ENCODE measurements at regions not wholly inside any gene's neighbourhood (a gene's known extent, or its start where the extent isn't known, plus 50 kb on each side); places are given as distances from the start of the nearest gene placed in this dataset.

- WGBS (ENCODE audit: extremely low coverage, insufficient read length, low lambda C conversion rate), result no CpG with 5 or more reads among the region's 11 CpGs
These were observed 399.4 kb downstream of the CD83 start for GRCh38 chr6:14516956-14517355.

More at GRCh38 chr6:14516956-14517355, 399.4 kb downstream of the CD83 start:
- Histone ChIP-seq H2BK15ac (ENCODE audit: low read depth, low read length) (no peak overlapping the region), H4K8ac (replicated peaks; ENCODE audit: insufficient read length, low read depth, low read length) (no peak overlapping the region), H2AFZ (ENCODE audit: low read length) (no peak overlapping the region), H3K9me3 (ENCODE audit: control insufficient read depth, low read depth, low read length) (no peaks in the 10 kb centered on the region), H3K79me1 (ENCODE audit: insufficient read depth, low read depth, low read length, poor library complexity, severe bottlenecking) (no peaks in the 10 kb centered on the region), H3K23me2 (ENCODE audit: insufficient read length, low read depth, low read length, poor library complexity, severe bottlenecking) (no peaks in the 10 kb centered on the region), H4K20me1 (ENCODE audit: control insufficient read depth, insufficient read depth, insufficient read length) (no peaks in the 10 kb centered on the region), H4K5ac (ENCODE audit: insufficient read length, low read depth, low read length) (no peak overlapping the region), H3K56ac (ENCODE audit: insufficient read length, low read depth, low read length) (no peak overlapping the region), H4K91ac (ENCODE audit: insufficient read length, low read depth, low read length) (no peak overlapping the region), H2BK120ac (ENCODE audit: low read depth, low read length, poor library complexity, severe bottlenecking) (no peak overlapping the region), H3T11ph (ENCODE audit: low read length) (no peak overlapping the region), H3K4me2 (ENCODE audit: insufficient read depth, insufficient read length, low read length) (no peak overlapping the region), H2BK5ac (ENCODE audit: insufficient read length, low read length) (no peak overlapping the region), H3K18ac (ENCODE audit: insufficient read length, low read depth, low read length) (no peak overlapping the region), H3K79me2 (ENCODE audit: insufficient read depth, low read length) (no peaks in the 10 kb centered on the region), H3K4me1 (ENCODE audit: insufficient read depth, low read length) (no peaks in the 10 kb centered on the region), H3K27me3 (ENCODE audit: insufficient read depth, low read length) (no peaks in the 10 kb centered on the region), H3K27ac (ENCODE audit: insufficient read length, low read depth, low read length) (no peak overlapping the region), H3K23ac (ENCODE audit: insufficient read length, low read depth, low read length) (no peak overlapping the region), H2BK12ac (ENCODE audit: insufficient read length, low read depth, low read length) (no peak overlapping the region), H2AK5ac (ENCODE audit: insufficient read length, low read length) (no peak overlapping the region), H2BK20ac (ENCODE audit: low read depth, low read length, poor library complexity, severe bottlenecking) (no peak overlapping the region), H3K9ac (ENCODE audit: extremely low read depth, insufficient read length, low read length) (no peak overlapping the region), H3K4ac (ENCODE audit: low read depth, low read length) (no peak overlapping the region), H3K14ac (ENCODE audit: insufficient read depth, low read length) (no peak overlapping the region)
- Mint-ChIP-seq H3K9me3 (no peaks in the 10 kb centered on the region; a peak in 2 of 5 replicates), H3K4me3 (no peak overlapping the region), H3K36me3 (ENCODE audit: insufficient read depth in 1 of 3, low read depth in 3 of 3) (peaks cover 0 to 4% (median 0%) of the 10 kb centered on the region in 3 experiments; a peak in 2 of 7 replicates), H3K27ac (no peak overlapping the region), H3K4me1 (peaks cover 8 to 10% of the 10 kb centered on the region in 2 experiments), H3K27me3 (ENCODE audit: low read depth) (no peaks in the 10 kb centered on the region)
- no peak for DNase-seq
- no peak for TF ChIP-seq CTCF (conservative IDR thresholded peaks at IDR 0.05)
